Sigmoid colon (tissue), 4 donors: ENCODE measurements at regions not wholly inside any gene's neighbourhood (a gene's known extent, or its start where the extent isn't known, plus 50 kb on each side); places are given as distances from the start of the nearest gene placed in this dataset.

ENCODE experiments used
- CTCF ChIP-seq, 4 experiments: fragments of 450-650 bp in 3 of 4; fragments of 200-600 bp in 1 of 4; IDR thresholded peaks; one replicate each; pipeline ENCODE4 v1.5.1; 2016 to 2019; ENCODE audit warnings: antibody characterized with exemption in 4 of 4, mild to moderate bottlenecking in 3 of 4, moderate library complexity in 2 of 4
- EP300 ChIP-seq, 4 donors: sonication (generic); formaldehyde crosslinking; IDR thresholded peaks; one replicate each; pipeline ENCODE4 v1.6.1; 2017; ENCODE audit warnings: antibody characterized with exemption in 4 of 4
- POLR2A ChIP-seq, 2 donors: fragments of 450-650 bp; IDR thresholded peaks; one replicate each; pipeline ENCODE4 v1.6.1; 2016; ENCODE audit warnings: antibody characterized with exemption in 2 of 2, mild to moderate bottlenecking in 2 of 2, moderate library complexity in 2 of 2

DNA sequence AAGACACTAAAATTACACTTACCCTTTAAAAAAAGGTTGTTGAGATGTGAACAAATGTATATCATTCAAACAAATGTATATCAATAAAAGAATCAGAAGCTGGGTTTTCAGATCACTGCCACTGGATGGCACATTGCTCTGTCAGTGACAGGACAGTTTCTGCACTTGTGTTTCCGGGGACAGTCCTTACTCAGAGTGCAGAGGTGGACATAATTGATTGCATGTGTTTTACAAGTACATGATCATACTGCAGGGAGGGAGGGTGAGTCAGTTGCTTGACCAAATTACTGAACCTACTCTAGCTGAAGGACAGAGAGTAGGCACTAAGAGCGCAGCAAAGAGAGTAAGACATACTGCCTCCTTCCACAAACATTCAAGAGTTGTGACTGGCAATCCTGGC lies 302.3 kb downstream of the TENT5A start:
- TF ChIP-seq POLR2A (IDR thresholded peaks at IDR 0.05) (no peak), CTCF (IDR thresholded peaks at IDR 0.05) (no peak), EP300 (IDR thresholded peaks at IDR 0.05) (no peak)
